Neutrophil (primary cell): ENCODE measurements at regions not wholly inside any gene's neighbourhood (a gene's known extent, or its start where the extent isn't known, plus 50 kb on each side); places are given as distances from the start of the nearest gene placed in this dataset.

Experiments
- H3K27ac ChIP-seq: fragments of 200-600 bp; sonication (generic); 2 replicates; pipeline ENCODE4 v1.5.1; 2016; ENCODE audit warnings: mild to moderate bottlenecking, moderate library complexity
- H3K27me3 ChIP-seq: fragments of 200-600 bp; sonication (generic); 2 replicates; pipeline ENCODE4 v1.6.0; 2016; ENCODE audit warnings: mild to moderate bottlenecking
- H3K36me3 ChIP-seq: fragments of 200-600 bp; sonication (generic); 2 replicates; pipeline ENCODE4 v1.5.1; 2017
- H3K4me1 ChIP-seq, 2 experiments: fragments of 200-600 bp in 1 of 2; sonication (generic) in 1 of 2; 1 replicate in 1 of 2; 2 replicates in 1 of 2; pipeline versions ENCODE4 v1.5.1 to v1.6.1; 2013 to 2016; ENCODE audit warnings: low read depth in 1 of 2, low read length in 1 of 2, mild to moderate bottlenecking in 1 of 2, moderate library complexity in 1 of 2; ENCODE audit not compliant: control insufficient read depth in 1 of 2, insufficient read depth in 1 of 2
- H3K4me3 ChIP-seq, 2 experiments: fragments of 200-600 bp in 1 of 2; sonication (generic) in 1 of 2; 1 replicate in 1 of 2; 2 replicates in 1 of 2; pipeline ENCODE4 v1.5.1; 2013 to 2016; ENCODE audit warnings: low read depth in 1 of 2, low read length in 1 of 2, mild to moderate bottlenecking in 1 of 2, moderate library complexity in 1 of 2
- H3K9me3 ChIP-seq: fragments of 200-600 bp; sonication (generic); 2 replicates; pipeline ENCODE4 v1.5.1; 2016
- TF ChIP-seq, protein P1 (sequence below): fragments of 200-600 bp; sonication (generic); IDR thresholded peaks from 2 replicates; pipeline ENCODE4 v1.5.1; 2016; ENCODE audit warnings: antibody characterized with exemption

GRCh38 chr5:3107156-3107611 lies 355.7 kb upstream of the IRX2 start:
- Histone ChIP-seq H3K27ac (no peak overlapping the region), H3K27me3 (peaks cover 39% of the 10 kb centered on the region), H3K36me3 (no peaks in the 10 kb centered on the region), H3K4me3 (no peak overlapping the region), H3K4me1 (no peaks in the 10 kb centered on the region), H3K9me3 (no peaks in the 10 kb centered on the region)
- TF ChIP-seq, protein P1, sequence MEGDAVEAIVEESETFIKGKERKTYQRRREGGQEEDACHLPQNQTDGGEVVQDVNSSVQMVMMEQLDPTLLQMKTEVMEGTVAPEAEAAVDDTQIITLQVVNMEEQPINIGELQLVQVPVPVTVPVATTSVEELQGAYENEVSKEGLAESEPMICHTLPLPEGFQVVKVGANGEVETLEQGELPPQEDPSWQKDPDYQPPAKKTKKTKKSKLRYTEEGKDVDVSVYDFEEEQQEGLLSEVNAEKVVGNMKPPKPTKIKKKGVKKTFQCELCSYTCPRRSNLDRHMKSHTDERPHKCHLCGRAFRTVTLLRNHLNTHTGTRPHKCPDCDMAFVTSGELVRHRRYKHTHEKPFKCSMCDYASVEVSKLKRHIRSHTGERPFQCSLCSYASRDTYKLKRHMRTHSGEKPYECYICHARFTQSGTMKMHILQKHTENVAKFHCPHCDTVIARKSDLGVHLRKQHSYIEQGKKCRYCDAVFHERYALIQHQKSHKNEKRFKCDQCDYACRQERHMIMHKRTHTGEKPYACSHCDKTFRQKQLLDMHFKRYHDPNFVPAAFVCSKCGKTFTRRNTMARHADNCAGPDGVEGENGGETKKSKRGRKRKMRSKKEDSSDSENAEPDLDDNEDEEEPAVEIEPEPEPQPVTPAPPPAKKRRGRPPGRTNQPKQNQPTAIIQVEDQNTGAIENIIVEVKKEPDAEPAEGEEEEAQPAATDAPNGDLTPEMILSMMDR = no peak

DNA sequence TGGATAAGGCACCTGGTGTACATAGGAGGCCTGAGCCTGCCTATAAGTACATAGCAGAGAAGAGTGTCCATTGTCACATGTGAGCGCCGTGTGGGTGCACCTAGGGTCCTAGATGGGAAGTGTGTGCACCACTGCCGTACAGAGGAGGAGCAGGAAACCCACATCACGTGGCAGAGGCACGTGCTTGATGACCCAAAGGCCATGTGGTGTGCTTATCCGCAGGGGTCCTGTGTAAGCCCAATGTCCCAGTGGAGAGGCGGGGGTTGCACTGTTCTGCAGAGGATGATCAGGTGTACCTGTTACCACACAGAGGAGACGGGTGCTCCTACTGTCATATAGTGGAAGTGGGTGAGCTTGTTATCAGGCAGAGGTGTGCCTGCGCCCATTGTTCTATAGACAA lies 354.1 kb upstream of the IRX2 start:
- Histone ChIP-seq H3K9me3 (no peaks in the 10 kb centered on the region), H3K36me3 (no peaks in the 10 kb centered on the region), H3K27ac (no peak overlapping the region), H3K4me1 (no peaks in the 10 kb centered on the region), H3K4me3 (no peak overlapping the region), H3K27me3 (peaks cover 39% of the 10 kb centered on the region)
- TF ChIP-seq, protein P1 = no peak

GRCh38 chr5:3105172-3105571 lies 353.7 kb upstream of the IRX2 start:
- TF ChIP-seq, protein P1 = no peak
- H3K9me3 ChIP-seq = no peaks in the 10 kb centered on the region
- H3K36me3 ChIP-seq = no peaks in the 10 kb centered on the region
- H3K4me1 ChIP-seq = no peaks in the 10 kb centered on the region
- no peak overlapping the region for H3K27ac ChIP-seq
- no peak overlapping the region for H3K4me3 ChIP-seq
- H3K27me3 ChIP-seq = peaks cover 39% of the 10 kb centered on the region

DNA sequence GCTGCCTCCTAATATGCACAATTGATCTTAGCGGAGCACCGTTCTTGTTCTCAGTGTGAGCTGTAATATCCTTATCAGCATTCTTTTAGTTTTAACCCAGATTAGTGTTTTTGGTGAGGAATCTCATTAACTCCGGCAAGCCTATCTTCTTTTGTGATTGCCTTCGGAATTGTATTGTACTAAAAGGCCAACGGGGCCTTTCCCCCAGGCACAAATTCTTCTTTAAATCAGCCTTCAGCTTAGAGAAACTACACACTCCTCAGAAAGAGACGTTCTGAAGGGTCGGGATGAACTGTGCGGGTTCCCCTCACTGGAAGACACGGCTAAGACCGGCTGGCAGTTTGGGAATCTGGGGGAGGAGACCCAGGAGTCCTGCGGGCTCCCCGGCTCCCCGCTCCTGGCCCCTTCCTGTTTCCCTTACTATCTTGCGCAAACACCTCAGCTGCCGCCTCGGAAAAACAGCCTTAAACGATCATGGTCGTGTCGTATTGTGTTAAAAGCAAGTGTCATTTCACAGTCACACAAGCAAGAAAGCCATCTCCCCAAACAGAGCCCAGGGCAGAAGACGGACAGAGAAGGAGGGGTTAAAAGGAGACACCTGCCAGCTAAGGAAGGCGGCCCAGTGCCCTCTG lies 353.1 kb upstream of the IRX2 start:
- H3K4me1 ChIP-seq = no peaks in the 10 kb centered on the region
- H3K27ac ChIP-seq = no peak overlapping the region
- H3K27me3 ChIP-seq = peaks cover 39% of the 10 kb centered on the region
- no peak overlapping the region for H3K4me3 ChIP-seq
- no peaks in the 10 kb centered on the region for H3K36me3 ChIP-seq
- TF ChIP-seq, protein P1 = no peak
- H3K9me3 ChIP-seq = no peaks in the 10 kb centered on the region

GRCh38 chr5:3103262-3103811 lies 351.9 kb upstream of the IRX2 start:
- no peaks in the 10 kb centered on the region for H3K9me3 ChIP-seq
- TF ChIP-seq, protein P1 = no peak
- no peaks in the 10 kb centered on the region for H3K36me3 ChIP-seq
- no peak overlapping the region for H3K27ac ChIP-seq
- no peaks in the 10 kb centered on the region for H3K4me1 ChIP-seq
- no peak overlapping the region for H3K4me3 ChIP-seq
- H3K27me3 ChIP-seq = peaks cover 39% of the 10 kb centered on the region
